Lower leg skin (tissue), 3 donors: ENCODE measurements at regions not wholly inside any gene's neighbourhood (a gene's known extent, or its start where the extent isn't known, plus 50 kb on each side); places are given as distances from the start of the nearest gene placed in this dataset.

Source experiments
- POLR2A ChIP-seq, 2 donors: fragments of 450-650 bp; IDR thresholded peaks; one replicate each; pipeline ENCODE4 v1.6.1; 2016 to 2017; ENCODE audit warnings: antibody characterized with exemption in 2 of 2, mild to moderate bottlenecking in 1 of 2, moderate library complexity in 1 of 2
- TF ChIP-seq, protein P1 (sequence below), 3 donors: fragments of 450-650 bp; IDR thresholded peaks; one replicate each; pipeline ENCODE4 v1.5.1; 2016; ENCODE audit warnings: antibody characterized with exemption in 3 of 3, mild to moderate bottlenecking in 3 of 3, moderate library complexity in 2 of 3

DNA sequence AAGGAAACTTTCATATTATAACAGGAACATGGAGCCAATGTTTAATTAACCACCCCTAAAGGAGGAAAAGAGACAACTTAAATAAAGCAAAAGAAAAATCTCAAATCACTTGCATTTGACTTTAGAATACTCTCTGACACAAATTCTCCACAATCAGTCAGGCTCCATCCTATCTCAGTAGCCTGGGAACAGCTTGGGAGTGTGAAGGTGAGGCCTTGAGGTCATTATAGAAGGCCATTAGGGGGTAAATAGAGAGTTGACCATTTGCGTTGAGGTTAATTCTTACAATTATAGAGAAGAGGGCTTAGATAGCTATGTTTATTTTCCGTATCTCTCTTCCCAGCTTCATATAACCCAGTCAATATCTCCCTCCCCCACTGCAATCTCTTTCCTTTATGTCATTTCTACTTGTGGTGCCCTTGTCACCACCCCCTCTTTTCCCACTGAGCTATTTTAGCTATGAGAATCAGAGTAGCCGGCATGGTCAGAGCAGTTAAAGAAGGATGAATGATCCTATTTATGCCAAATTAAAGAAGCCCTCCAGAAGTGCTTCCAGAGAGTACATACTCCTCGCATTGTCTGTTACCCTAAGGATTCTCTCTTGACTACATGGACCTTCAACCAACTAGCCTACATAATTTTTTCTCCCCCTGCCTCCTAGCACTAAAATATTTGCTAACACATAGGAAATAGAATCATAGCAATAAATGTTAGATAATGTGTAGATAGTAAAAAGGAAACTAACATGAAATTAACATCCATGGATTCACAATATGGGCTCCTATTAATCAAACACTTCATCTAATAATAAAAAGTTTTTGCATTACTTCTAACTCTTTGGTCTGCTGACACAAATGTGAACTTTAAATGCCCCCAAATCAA lies 135.2 kb upstream of the KRR1 start:
- TF ChIP-seq POLR2A (IDR thresholded peaks at IDR 0.05): no peak
- TF ChIP-seq, protein P1, sequence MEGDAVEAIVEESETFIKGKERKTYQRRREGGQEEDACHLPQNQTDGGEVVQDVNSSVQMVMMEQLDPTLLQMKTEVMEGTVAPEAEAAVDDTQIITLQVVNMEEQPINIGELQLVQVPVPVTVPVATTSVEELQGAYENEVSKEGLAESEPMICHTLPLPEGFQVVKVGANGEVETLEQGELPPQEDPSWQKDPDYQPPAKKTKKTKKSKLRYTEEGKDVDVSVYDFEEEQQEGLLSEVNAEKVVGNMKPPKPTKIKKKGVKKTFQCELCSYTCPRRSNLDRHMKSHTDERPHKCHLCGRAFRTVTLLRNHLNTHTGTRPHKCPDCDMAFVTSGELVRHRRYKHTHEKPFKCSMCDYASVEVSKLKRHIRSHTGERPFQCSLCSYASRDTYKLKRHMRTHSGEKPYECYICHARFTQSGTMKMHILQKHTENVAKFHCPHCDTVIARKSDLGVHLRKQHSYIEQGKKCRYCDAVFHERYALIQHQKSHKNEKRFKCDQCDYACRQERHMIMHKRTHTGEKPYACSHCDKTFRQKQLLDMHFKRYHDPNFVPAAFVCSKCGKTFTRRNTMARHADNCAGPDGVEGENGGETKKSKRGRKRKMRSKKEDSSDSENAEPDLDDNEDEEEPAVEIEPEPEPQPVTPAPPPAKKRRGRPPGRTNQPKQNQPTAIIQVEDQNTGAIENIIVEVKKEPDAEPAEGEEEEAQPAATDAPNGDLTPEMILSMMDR (IDR thresholded peaks at IDR 0.05): no peak
